H1 (cell line): ENCODE measurements at regions not wholly inside any gene's neighbourhood (a gene's known extent, or its start where the extent isn't known, plus 50 kb on each side); places are given as distances from the start of the nearest gene placed in this dataset.

Experiments used
- SUZ12 ChIP-seq: fragments of 200-600 bp; sonication (generic); IDR thresholded peaks from 2 replicates; pipeline ENCODE4 v1.6.1; 2012; ENCODE audit warnings: mild to moderate bottlenecking, inconsistent platforms, low read length, moderate library complexity, mixed read lengths
- TAF7 ChIP-seq: optimal IDR thresholded peaks from 2 replicates; pipeline ENCODE3; 2011; ENCODE audit warnings: low read depth, mild to moderate bottlenecking, inconsistent platforms, low read length, moderate library complexity, borderline replicate concordance
- TCF12 ChIP-seq: IDR thresholded peaks from 2 replicates; pipeline ENCODE4 v1.6.1; 2011; ENCODE audit warnings: low read depth, mild to moderate bottlenecking, low read length
- TF ChIP-seq, protein P1 (sequence below): IDR thresholded peaks from 2 replicates; pipeline ENCODE4 v1.6.1; 2012; ENCODE audit warnings: inconsistent platforms

DNA sequence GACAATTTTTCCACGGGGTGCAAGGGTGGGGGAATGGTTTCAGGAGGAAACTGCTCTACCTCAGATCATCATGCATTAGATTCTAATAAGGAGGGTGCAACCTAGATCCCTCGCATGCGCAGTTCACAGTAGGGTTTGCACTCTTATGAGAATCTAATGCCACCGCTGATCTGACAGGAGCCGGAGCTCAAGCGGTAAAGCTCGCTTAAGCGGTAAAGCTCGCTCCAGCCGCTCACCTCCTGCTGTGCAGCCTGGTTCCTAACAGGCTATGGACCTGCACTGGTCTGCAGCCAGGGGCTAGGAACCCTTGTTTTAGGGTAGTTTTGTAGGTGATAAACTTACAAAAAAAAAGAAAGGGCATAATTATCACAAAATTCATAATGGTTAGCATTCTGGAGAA, 53.9 kb upstream of the RYR3 start (continued):
- no peak for TF ChIP-seq TAF7
- TF ChIP-seq TCF12, result no peak
- TF ChIP-seq, protein P1, sequence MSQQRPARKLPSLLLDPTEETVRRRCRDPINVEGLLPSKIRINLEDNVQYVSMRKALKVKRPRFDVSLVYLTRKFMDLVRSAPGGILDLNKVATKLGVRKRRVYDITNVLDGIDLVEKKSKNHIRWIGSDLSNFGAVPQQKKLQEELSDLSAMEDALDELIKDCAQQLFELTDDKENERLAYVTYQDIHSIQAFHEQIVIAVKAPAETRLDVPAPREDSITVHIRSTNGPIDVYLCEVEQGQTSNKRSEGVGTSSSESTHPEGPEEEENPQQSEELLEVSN, result no peak
- TF ChIP-seq SUZ12, result no peak
